NCI-H226 (cell line): ENCODE measurements at regions not wholly inside any gene's neighbourhood (a gene's known extent, or its start where the extent isn't known, plus 50 kb on each side); places are given as distances from the start of the nearest gene placed in this dataset.
A peak's percentile ranks its signal among the peaks of the same experiment; 100 is the strongest.

Experiments
- DNase-seq: peaks from one replicate; pipeline ENCODE4 v3.0.0-alpha.2; 2015

- no peak for DNase-seq
Measured at GRCh38 chr22:26732284-26732683, 74.9 kb downstream of the MIAT start.

GRCh38 chr22:26734339-26735018 is 77.1 kb downstream of the MIAT start:
- DNase-seq = no peak

DNA sequence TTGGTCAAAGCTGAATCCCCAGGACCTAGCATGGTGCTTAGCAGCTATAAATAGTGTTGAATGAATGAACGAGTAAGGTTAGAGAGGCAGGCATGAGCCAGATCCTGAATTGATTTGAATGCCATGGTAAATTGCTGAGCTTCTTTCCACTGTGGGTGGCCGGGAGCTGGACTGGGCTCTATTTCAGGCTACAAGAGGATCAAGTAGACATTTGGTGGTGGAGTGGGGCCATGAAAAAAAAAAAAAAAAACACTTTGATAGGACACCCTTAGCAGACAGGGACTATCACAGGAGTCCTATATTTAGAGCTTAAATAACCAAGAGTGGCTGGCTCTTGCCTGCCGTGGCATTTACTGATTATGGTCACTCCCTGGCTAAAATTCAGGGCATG is 77.6 kb downstream of the MIAT start:
- DNase-seq = no peak

DNA sequence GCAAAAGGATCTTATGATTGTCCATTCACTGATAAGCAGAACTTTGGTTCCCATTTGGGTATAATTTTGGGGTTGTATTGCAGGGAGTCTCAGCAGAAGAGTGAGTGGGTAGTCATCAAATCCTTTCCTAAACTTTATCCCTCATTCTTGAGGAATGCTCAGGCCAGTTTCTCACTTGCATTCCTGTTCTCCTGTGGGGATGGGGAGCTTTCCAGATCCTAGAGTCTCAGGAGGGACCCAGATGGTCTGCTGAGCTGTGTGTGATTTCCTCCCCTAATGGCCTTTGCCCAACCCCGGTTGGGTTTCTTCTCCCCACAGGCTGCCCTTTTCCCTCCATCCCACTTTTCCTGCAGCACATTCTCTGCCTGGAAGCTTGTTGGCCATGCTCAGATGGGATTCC is 79.9 kb downstream of the MIAT start:
- no peak for DNase-seq

GRCh38 chr22:26740253-26740652 is 82.9 kb downstream of the MIAT start:
- DNase-seq = no peak

DNA sequence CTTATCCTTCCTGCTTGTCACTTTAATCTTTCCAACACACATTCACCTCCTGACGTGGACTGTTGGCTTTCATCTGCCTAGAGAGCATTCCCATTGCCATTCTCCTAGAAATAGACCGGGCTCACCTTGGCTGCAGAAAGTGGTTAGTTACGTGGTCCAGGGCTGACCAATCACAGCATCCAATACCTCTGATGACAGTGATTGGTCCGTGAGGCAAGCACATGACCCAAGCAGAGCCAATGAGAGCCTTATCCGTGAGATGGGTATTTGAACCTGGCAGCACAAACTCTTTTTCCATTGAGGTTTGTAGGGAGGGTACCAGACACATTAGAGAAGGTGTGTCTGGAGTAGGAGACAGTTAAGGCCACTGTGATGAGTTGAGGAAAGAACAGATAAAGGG is 85.8 kb downstream of the MIAT start:
- DNase-seq = no peak

DNA sequence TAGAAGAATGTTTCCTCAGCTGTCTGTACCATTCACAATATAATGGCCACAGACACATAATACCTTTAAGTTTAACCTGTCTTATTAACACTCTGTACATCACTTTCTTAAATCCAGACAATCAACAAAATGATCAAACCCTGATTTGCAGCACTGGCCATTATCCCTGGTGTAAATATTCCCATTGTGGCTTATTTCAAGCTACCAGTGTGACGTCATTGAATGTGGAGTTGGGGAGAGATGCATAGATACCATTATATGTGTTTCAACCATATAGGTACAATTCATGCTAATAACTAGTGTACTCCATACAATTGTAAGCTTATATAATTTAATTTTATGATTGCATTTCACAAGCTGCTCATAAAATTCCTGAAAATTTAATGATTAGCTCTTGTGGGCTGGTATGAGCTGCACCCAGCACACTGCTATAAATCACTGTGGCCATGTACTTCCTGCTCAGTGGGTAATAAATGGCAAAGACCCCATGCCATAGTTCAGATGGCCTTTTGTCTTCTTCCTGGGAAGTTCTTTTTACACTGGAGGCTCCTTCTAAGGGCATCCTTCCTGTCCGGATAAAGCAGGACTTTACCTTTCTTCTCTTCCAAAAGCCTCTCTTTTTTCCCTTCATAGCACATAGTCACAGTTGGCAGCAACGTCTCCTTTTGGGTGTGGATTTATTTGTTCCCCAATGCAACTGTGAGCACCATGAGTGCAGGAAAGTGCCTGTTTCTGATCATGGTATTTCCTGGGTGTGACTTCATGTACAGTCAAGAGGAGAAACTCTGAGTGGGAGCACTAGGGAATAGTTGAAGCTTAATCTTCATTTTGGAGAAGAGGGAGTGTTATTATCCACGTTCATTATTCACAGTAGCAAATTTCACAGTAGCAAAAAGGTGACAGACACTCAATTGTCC is 87.8 kb downstream of the MIAT start:
- DNase-seq = no peak

- DNase-seq = no peak
Measured at GRCh38 chr22:26746311-26746710, 88.9 kb downstream of the MIAT start.

- no peak for DNase-seq
Measured at GRCh38 chr22:26748845-26749244, 91.5 kb downstream of the MIAT start.

DNA sequence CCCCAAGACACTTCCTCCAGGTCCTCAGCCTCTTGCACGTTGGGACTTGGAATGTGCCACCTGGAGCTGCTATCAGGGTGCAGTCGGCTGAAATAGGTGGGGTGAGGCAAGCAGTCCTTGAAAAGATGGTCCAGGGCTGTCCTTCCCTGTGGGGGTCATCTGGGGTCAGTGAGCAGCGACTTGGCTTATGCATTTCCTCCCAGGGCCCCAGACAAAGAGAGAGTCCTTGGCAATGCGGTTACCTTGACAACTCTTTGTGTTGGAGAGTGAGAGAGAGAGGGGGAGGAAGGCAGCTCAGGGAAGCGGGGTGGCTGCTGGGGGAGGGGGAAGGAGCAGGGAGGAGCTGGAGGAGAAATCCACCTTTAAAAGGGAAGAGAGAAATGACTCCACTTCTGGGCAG is 93.8 kb downstream of the MIAT start:
- no peak for DNase-seq

GRCh38 chr22:26753125-26753862 is 95.9 kb downstream of the MIAT start:
- DNase-seq = no peak

DNA sequence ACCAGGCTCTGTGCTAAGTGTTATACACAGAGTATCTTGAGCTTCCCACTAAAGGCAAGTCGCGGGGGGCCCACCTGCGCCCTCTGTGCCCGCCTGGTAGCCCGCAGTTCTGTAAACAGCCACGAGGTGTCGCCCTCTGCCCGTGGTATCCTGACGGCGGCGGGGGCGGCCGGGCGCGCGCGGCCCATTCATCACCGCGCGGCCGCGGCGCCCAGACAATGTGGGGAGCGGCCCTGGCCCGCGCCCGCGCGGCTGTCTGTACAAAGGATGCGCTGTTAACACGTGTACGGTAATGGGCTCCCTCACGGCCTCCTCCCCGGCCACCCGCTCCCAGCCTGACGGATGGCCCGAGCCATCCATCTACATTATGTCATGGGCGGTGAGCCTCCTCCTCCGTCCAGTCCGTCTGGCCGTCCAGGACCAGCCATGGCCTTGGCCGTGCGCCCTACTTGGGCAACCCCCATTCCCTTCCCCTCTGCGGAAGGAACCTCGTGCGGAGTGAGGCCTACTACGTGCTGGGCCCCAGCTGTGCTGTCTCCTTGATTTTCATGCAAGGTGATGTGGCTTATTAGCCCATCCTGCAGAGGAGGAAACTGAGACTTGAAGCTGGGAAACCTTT is 99.4 kb downstream of the MIAT start:
- peak; percentile 30 for DNase-seq

GRCh38 chr22:26757496-26757895 is 100.1 kb downstream of the MIAT start:
- no peak for DNase-seq

GRCh38 chr22:26762503-26763472 is 105.4 kb downstream of the MIAT start:
- peak; percentile 7 for DNase-seq

DNA sequence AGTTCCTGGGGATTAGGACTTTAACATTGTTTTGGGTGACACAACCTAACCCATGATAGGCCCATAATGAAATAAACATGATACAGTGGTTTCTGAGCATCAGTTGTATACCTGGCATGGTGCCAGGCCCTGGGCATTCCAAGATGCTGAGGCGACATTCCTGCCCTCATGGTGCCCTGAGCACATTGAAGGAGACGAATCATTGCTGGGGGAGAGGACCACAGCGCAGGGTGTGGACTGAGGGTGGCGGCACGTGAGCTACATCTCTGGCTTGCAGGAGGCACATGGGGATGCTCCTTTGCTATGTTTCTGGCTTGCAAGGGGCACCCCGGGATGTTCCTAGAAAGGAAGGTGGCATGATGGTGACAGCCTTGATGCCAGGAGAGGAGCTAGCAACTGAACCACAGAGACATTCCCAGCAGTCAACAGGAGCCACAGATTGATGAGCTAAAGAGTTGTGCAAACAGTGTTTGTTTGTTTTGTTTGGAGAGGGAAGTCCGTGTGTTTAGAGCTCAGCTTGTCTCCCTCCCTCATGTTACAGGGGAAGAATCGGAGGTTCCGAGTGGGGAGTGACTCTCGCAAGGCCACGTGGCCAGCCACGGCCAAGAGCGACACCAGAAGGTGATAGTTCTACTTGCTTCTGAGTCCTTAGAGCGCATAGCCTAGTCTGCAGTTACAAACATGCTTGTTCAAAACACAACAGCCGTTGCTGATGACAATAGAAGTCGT is 106.4 kb downstream of the MIAT start:
- DNase-seq = peak; percentile 59

- no peak for DNase-seq
Measured at GRCh38 chr22:26766510-26767350, 109.3 kb downstream of the MIAT start.

DNA sequence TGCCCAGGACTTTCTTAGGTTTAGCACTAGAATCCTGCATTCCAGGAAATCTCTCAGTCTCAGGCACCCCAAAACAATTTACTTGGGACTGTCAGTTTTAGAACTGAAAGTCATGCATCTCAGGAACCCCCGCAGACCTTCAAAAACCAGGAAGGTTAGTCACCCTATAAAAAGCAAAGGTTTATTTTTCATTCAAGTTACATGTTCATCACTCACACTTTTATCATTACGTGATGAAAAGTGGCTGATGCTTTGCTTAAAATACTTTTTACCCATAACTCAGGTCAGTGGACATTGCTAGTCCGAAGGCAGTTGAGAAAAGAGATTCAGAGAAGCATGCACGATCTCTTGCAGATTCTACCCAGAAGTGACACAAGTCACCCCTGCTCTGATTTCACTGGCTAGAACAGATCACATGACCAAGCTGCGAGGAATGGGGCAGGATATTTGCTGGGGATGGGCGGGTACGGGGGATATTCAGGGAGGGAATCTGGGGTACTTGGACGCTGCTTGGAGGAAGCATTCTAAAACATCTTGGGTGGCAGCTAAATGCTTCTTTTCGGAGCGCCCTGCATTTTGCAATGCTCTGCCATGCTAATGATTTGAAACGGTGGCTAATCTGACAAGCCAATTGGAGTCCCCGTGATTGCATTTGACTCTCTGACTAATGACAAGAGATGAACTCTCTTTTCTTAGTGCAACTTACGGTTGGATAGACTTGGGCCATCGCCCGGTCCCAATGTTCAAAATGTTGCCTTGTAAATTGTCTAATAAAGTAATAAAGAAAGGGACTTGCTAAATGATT is 110.2 kb downstream of the MIAT start:
- DNase-seq = no peak

- no peak for DNase-seq
Measured at GRCh38 chr22:26768156-26768515, 110.7 kb downstream of the MIAT start.

- no peak for DNase-seq
Measured at GRCh38 chr22:26768952-26769351, 111.6 kb downstream of the MIAT start.
